ENCODE measurements at regions not wholly inside any gene's neighbourhood (a gene's known extent, or its start where the extent isn't known, plus 50 kb on each side); places are given as distances from the start of the nearest gene placed in this dataset.

GRCh38 chr4:4764558-4764905, 94.9 kb upstream of the MSX1 start:
- POLR2A ChIA-PET = no interaction called here
- Histone ChIP-seq H3K4me3 (replicated peaks in 1 of 3; ENCODE audit: insufficient read depth in 1 of 3, low read depth in 1 of 3, low read length in 3 of 3) (no peak overlapping the region), H3K27ac (ENCODE audit: insufficient read depth, low read depth, low read length) (no peak overlapping the region), H3K4me1 (ENCODE audit: control insufficient read depth, extremely low read depth, insufficient read depth, low read length) (no peaks in the 10 kb centered on the region), H3K9ac (replicated peaks; ENCODE audit: extremely low read depth, insufficient read depth, low read length) (no peak overlapping the region), H3K27me3 (ENCODE audit: control insufficient read depth in 2 of 2, insufficient read depth in 2 of 2, low read length in 2 of 2) (no peaks in the 10 kb centered on the region), H3K9me3 (replicated peaks; ENCODE audit: control insufficient read depth, insufficient read depth, low read length) (no peaks in the 10 kb centered on the region), H4K20me1 (replicated peaks; ENCODE audit: control insufficient read depth, extremely low read depth, insufficient read depth, low read length) (no peaks in the 10 kb centered on the region), H3K9me1 (replicated peaks; ENCODE audit: control insufficient read depth, extremely low read depth, insufficient read depth, low read length) (no peaks in the 10 kb centered on the region), H3K79me2 (ENCODE audit: control insufficient read depth, insufficient read depth, low read length) (no peaks in the 10 kb centered on the region), H2AFZ (ENCODE audit: low read depth, low read length) (no peak overlapping the region), H3K36me3 (ENCODE audit: control insufficient read depth in 2 of 2, extremely low read depth in 1 of 2, insufficient read depth in 2 of 2, low read length in 2 of 2) (no peaks in the 10 kb centered on the region), H3K4me2 (ENCODE audit: insufficient read depth, low read length) (no peak overlapping the region)
- DNase-seq (ENCODE audit: low read depth, low spot score) = no peak
- no peak for TF ChIP-seq CTCF (IDR thresholded peaks at IDR 0.05; ENCODE audit: extremely low read depth in 1 of 2, insufficient read depth in 1 of 2, low read depth in 1 of 2, low read length in 2 of 2)
- TF ChIP-seq GATA2 (IDR thresholded peaks at IDR 0.05; ENCODE audit: insufficient read depth, insufficient read length, low read depth, low read length) = no peak
- no peak for TF ChIP-seq JUN (IDR thresholded peaks at IDR 0.05; ENCODE audit: borderline replicate concordance, insufficient read depth, insufficient read length, low read depth)
- TF ChIP-seq POLR2A (IDR thresholded peaks at IDR 0.05; ENCODE audit: low read depth, low read length) = no peak
- TF ChIP-seq MYC (IDR thresholded peaks at IDR 0.05; ENCODE audit: low read depth, low read length) = no peak
- no peak for TF ChIP-seq FOS (IDR thresholded peaks at IDR 0.05; ENCODE audit: borderline replicate concordance, insufficient read depth, low read length)
- no peak for TF ChIP-seq POLR2AphosphoS5 (IDR thresholded peaks at IDR 0.05; ENCODE audit: insufficient read depth, low read depth, low read length)
- no peak for TF ChIP-seq EZH2 (IDR thresholded peaks at IDR 0.05; ENCODE audit: borderline replicate concordance, low read depth, low read length, severe bottlenecking)
- TF ChIP-seq MAX (IDR thresholded peaks at IDR 0.05; ENCODE audit: insufficient read depth, insufficient read length) = no peak
- dilution Hi-C loops (cut with MboI; ENCODE audit: extremely low pct_ligation_motif_present, low sequenced_read_pairs) (no loop called here), intact Hi-C loops (cut with micrococcal nuclease) (loop anchor here (5.0 kb wide), 1 partner anchor 277 kb away; no protein-coding TSS in a partner anchor)
- CTCF ChIA-PET = interaction anchor here (1.2 kb wide), 1 partner anchor 96 kb away, joined by 4 read pairs; no protein-coding TSS in a partner anchor
- FAIRE-seq = no peak
- no TSS peak for BruUV-seq (replicated peaks)

All from endothelial cell of umbilical vein (primary cell).